ENCODE measurements at regions not wholly inside any gene's neighbourhood (a gene's known extent, or its start where the extent isn't known, plus 50 kb on each side); places are given as distances from the start of the nearest gene placed in this dataset.
A peak's percentile ranks its signal among the peaks of the same experiment; 100 is the strongest.
"Not testable (repeated sequence)": the region's sequence is repeated elsewhere in the genome, so short reads cannot be mapped to it uniquely, and the experiment has no call there.

DNA sequence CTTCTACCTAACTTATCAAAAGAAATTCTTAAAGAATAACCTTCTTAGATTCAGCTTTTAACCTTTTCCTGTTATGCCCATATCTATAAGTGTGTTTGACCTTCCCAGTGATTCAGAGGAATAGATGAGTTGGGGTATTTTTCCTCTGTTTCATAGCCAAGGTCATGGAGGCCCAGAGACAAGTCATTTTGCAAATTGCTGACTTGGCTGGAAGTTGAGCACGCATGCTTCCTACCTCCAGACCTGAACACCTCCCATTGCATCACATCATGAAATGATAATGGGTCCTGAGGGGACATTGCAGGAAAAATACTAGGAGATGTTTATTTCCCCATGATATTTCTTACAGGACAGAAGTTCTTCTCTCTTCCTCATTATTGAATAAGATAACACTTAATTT, 158.6 kb upstream of the LMCD1 start:
- no peak for ATAC-seq (ENCODE audit: low FRiP score)

DNA sequence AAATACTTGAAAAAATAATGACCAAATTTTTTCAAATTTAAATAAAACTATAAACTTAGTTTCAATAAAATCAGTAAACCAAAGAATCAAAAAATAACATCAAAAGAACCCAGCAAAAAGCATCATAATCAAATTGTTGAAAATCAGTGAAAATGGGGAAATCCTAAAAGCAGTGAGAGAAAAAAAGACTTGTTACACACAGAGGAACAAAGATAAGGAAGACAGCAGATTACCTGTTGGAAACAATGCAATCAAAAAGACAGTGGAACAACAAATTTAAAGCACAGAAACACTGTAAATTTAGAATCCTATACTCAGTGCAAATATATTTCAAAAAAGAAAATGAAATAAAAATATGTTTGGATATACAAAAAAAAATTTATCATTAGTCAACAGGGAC, 156.2 kb upstream of the LMCD1 start:
- DNase-seq (ENCODE audit: low spot score) (no peak), ATAC-seq (ENCODE audit: low FRiP score) (no peak)
- TF ChIP-seq, protein P1, sequence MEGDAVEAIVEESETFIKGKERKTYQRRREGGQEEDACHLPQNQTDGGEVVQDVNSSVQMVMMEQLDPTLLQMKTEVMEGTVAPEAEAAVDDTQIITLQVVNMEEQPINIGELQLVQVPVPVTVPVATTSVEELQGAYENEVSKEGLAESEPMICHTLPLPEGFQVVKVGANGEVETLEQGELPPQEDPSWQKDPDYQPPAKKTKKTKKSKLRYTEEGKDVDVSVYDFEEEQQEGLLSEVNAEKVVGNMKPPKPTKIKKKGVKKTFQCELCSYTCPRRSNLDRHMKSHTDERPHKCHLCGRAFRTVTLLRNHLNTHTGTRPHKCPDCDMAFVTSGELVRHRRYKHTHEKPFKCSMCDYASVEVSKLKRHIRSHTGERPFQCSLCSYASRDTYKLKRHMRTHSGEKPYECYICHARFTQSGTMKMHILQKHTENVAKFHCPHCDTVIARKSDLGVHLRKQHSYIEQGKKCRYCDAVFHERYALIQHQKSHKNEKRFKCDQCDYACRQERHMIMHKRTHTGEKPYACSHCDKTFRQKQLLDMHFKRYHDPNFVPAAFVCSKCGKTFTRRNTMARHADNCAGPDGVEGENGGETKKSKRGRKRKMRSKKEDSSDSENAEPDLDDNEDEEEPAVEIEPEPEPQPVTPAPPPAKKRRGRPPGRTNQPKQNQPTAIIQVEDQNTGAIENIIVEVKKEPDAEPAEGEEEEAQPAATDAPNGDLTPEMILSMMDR (IDR thresholded peaks at IDR 0.05) = no peak

More for the DNA sequence above, 158.6 kb upstream of the LMCD1 start:
- TF ChIP-seq, protein P1 (IDR thresholded peaks at IDR 0.05) = no peak
- DNase-seq (ENCODE audit: low spot score) = no peak

DNA sequence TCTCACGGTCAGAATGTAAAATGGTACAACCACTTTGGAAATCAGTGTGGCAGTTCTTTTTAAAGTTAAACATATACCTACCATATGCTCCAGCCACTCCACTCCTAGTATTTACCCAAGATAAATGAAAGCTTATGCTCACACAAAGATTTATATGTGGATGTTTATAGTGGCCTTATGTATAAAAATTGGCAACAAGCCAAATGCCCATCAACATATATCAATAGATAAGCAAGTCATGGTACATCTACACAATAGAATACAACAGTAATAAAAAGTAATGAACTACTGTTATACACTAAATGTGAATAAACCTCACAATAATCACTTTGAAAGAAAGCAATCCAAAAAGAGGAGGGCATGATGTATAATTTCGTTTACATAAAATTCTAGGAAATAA, 153.5 kb upstream of the LMCD1 start:
- TF ChIP-seq, protein P1 (IDR thresholded peaks at IDR 0.05) = no peak
- DNase-seq (ENCODE audit: low spot score) (no peak), ATAC-seq (ENCODE audit: low FRiP score) (no peak)

DNA sequence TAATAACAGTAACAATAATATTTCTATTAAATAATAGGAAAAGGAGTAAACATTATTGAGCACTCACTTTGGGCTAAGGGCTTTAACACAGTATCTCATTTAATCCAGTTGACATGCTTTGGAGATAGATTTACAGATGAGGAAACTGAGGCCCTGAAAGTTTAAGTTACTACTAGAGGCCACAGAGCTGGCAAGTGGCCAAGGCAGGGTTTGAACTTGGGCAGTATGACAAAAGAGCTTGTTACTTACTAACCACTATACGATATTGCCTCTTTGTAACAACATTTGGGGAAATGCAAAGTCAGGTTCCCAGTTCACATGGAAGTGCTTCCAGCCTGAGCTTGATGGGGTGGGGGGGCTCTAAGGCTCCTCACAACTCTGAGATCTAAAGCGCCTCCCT, 149.1 kb upstream of the LMCD1 start:
- no peak for DNase-seq (ENCODE audit: low spot score)
- ATAC-seq (ENCODE audit: low FRiP score) = no peak
- TF ChIP-seq, protein P1 (IDR thresholded peaks at IDR 0.05) = no peak

DNA sequence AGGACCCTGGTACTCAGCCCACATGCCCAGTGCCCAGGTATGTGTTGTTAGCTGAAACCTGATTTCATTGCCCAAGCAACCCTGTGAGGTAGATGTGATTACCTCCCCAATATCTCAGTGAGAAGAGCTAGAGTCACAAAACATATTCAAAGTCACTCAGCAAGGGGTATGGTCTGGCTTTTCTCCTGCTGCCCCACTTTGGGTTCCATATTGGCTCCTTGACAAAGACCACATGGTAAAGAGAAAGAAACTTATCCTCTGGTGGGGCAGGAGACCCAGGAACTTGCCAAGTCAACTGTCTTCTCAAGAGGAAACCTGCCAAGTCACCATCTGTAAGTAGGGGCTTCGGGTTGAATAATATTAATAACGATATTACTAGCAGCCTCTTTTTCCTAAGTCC, 148.3 kb upstream of the LMCD1 start:
- ATAC-seq (ENCODE audit: low FRiP score) = no peak

DNA sequence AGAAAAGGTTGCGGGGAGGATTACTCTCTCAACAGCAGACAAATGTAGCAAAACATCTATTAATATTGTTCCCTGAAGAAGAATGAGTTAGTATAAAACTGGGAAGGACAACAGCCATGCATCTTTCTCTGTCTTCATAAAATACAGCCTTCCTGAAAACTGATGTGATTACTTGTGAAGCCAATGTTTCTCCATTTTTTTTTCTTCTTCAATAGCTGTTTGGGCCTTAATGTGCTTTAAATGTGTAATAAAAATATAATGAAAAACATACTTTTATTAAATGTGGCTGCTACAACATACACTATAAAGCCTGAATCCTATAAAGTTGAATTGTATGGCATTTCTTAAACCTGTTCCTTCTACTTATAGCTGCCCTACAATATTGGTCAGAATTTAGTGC, 146.3 kb upstream of the LMCD1 start:
- DNase-seq (ENCODE audit: low spot score) (no peak), ATAC-seq (ENCODE audit: low FRiP score) (no peak)
- TF ChIP-seq, protein P1 (IDR thresholded peaks at IDR 0.05) = no peak

More for the DNA sequence above, 148.3 kb upstream of the LMCD1 start:
- TF ChIP-seq, protein P1 (IDR thresholded peaks at IDR 0.05) = no peak
- no peak for DNase-seq (ENCODE audit: low spot score)

DNA sequence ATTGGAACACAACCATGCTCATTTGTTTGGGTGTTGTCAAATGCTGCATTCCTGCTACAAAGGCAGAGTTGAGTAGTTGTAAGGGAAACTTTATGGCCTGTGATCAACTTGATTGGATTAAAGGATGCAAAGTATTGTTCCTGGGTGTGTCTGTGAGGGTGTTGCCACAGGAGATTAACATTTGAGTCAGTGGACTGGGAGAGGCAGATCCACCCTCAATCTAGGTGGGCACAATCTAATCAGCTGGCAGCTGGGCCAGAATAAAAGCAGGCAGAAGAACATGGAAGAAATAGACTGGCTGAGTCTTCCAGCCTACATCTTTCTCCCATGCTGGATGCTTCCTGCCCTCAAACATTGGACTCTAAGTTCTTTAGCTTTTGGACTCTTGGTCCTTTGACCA, 145.6 kb upstream of the LMCD1 start:
- not testable (repeated sequence) for DNase-seq (ENCODE audit: low spot score); ATAC-seq (ENCODE audit: low FRiP score)

DNA sequence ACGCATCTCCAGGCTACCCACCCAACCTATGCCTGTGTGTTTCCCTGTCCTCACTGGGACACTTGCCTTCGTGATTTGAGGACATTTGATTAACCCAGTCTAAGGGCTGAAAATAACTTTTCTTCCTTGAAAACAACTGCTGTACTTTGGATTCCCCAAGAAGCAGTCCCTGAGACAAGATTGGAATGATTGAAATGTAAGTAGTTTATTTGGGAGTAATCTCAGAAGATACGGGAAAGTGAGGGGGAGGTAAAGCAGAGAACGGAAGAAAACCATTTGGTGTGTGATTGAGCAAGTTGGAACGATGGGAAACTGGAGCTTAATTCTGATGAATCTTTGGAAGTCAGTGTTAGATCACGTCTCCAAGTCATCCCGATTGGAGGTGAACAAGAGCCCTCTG, 143.8 kb upstream of the LMCD1 start:
- TF ChIP-seq, protein P1 (IDR thresholded peaks at IDR 0.05) = no peak
- ATAC-seq (ENCODE audit: low FRiP score) (peak; percentile 50), DNase-seq (ENCODE audit: low spot score) (no peak)

All from omental fat pad (tissue), 3 donors.